ENCODE measurements at regions not wholly inside any gene's neighbourhood (a gene's known extent, or its start where the extent isn't known, plus 50 kb on each side); places are given as distances from the start of the nearest gene placed in this dataset.

DNA sequence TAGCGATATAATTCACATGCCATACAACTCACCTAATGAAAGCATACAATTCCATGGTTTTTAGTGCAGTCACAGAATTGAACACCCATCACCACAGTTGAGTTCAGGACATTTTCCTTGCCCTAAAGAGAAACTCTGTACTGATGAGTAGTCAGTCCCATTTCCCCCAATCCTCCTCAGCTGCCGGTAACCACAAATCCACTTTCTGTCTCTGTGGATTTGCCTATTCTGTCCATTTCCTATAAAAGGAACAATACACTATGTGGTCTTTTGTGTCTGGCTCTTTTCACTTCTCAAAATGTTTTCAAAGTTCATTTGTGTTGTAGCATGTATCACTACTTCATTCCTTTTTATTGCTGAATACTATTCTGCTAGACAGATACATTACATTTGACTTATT is 67.9 kb upstream of the TGM3 start:
- no peaks in the 10 kb centered on the region for H3K36me3 Mint-ChIP-seq (ENCODE audit: low read depth, unreplicated experiment)
- no peaks in the 10 kb centered on the region for H3K9me3 Mint-ChIP-seq (ENCODE audit: unreplicated experiment)
- no peak overlapping the region for H3K27ac Mint-ChIP-seq (ENCODE audit: unreplicated experiment)
- H3K27me3 Mint-ChIP-seq (ENCODE audit: unreplicated experiment) = peaks cover 2% of the 10 kb centered on the region
- H3K4me3 Mint-ChIP-seq (ENCODE audit: unreplicated experiment) = no peak overlapping the region
- H3K4me1 Mint-ChIP-seq (ENCODE audit: unreplicated experiment) = no peaks in the 10 kb centered on the region
- no peak for DNase-seq (ENCODE audit: low spot score)
- TF ChIP-seq, protein P1, sequence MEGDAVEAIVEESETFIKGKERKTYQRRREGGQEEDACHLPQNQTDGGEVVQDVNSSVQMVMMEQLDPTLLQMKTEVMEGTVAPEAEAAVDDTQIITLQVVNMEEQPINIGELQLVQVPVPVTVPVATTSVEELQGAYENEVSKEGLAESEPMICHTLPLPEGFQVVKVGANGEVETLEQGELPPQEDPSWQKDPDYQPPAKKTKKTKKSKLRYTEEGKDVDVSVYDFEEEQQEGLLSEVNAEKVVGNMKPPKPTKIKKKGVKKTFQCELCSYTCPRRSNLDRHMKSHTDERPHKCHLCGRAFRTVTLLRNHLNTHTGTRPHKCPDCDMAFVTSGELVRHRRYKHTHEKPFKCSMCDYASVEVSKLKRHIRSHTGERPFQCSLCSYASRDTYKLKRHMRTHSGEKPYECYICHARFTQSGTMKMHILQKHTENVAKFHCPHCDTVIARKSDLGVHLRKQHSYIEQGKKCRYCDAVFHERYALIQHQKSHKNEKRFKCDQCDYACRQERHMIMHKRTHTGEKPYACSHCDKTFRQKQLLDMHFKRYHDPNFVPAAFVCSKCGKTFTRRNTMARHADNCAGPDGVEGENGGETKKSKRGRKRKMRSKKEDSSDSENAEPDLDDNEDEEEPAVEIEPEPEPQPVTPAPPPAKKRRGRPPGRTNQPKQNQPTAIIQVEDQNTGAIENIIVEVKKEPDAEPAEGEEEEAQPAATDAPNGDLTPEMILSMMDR (IDR thresholded peaks at IDR 0.05; ENCODE audit: unreplicated experiment) = no peak

DNA sequence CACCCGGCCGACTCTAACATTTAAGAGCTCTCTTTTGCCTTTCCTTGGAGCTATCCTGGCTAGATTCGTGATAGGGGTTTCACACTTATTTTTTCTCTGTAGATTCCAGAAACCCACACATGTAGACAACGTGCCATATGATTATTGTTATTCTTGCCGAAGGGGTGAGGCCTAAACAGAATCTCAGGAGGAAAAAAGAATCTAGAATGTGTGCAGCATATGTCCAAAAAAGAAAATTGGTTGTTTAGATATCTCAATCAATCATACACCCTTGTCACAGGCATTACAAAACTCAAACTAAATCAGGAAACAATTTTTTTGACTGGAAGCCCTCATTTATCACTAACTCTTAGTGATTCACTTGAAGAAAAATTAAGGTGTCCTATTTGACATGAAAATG is 66.9 kb upstream of the TGM3 start:
- Mint-ChIP-seq H3K4me1 (ENCODE audit: unreplicated experiment) (no peaks in the 10 kb centered on the region), H3K9me3 (ENCODE audit: unreplicated experiment) (no peaks in the 10 kb centered on the region), H3K27ac (ENCODE audit: unreplicated experiment) (no peak overlapping the region), H3K27me3 (ENCODE audit: unreplicated experiment) (peaks cover 2% of the 10 kb centered on the region), H3K4me3 (ENCODE audit: unreplicated experiment) (no peak overlapping the region), H3K36me3 (ENCODE audit: low read depth, unreplicated experiment) (no peaks in the 10 kb centered on the region)
- TF ChIP-seq, protein P1 (IDR thresholded peaks at IDR 0.05; ENCODE audit: unreplicated experiment) = no peak
- no peak for DNase-seq (ENCODE audit: low spot score)

DNA sequence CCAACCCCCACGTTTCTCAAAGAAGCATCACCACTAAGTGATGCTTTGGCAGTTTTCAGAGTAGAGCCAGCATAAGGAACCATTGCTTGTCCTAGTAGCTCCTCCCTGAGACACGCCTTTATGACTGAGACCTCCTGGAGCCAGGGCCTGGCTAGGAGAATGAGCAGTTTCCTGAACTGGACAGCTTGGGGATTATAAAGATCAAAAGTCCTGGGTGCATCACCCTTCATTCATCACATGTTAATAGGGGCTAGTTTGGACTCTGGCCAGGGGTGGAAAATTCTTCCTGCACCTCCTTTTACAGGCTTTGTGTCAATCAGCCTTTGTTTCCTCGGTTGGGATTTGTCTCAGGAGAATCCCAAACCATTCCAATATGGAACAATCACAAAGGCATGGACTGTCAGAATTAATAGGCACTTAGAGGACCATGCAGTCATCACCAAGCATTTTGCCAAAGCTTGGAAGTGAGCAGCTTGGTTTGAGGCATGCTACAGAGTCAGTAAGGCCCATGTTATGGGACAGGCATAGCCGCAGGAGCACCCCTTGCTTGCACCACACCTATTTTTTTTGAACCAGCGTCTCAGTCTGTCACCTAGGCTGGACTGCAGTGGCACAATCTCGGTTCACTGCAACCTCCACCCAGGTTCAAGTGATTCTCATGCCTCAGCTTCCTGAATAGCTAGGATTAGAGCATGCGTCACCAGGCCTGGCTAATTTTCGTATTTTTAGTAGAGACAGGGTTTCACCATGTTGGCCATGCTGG is 64.9 kb upstream of the TGM3 start:
- no peaks in the 10 kb centered on the region for H3K36me3 Mint-ChIP-seq (ENCODE audit: low read depth, unreplicated experiment)
- TF ChIP-seq, protein P1 (IDR thresholded peaks at IDR 0.05; ENCODE audit: unreplicated experiment) = no peak
- DNase-seq (ENCODE audit: low spot score) = no peak
- peaks cover 9% of the 10 kb centered on the region for H3K4me1 Mint-ChIP-seq (ENCODE audit: unreplicated experiment)
- no peaks in the 10 kb centered on the region for H3K9me3 Mint-ChIP-seq (ENCODE audit: unreplicated experiment)
- H3K27me3 Mint-ChIP-seq (ENCODE audit: unreplicated experiment) = peaks cover 2% of the 10 kb centered on the region
- no peak overlapping the region for H3K4me3 Mint-ChIP-seq (ENCODE audit: unreplicated experiment)
- no peak overlapping the region for H3K27ac Mint-ChIP-seq (ENCODE audit: unreplicated experiment)

DNA sequence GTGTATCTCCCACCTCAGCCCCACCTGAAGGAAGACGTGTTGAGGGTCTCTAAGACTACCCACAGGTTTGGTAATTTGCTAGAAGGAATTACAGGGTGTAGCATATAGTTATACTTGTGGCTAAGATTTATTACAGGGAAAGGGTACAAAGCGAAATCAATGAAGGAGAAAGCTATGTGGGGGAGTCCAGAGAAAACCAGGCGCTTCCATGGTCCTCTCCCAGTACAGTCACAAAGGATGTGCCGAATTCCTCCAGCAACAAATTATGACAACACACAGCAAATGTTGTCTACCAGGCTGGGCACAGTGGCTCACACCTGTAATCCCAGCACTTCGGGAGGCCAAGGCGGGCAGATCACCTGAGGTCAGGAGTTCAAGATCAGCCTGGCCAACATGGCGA is 64.1 kb upstream of the TGM3 start:
- Mint-ChIP-seq H3K27ac (ENCODE audit: unreplicated experiment) (no peak overlapping the region), H3K4me1 (ENCODE audit: unreplicated experiment) (peaks cover 14% of the 10 kb centered on the region), H3K36me3 (ENCODE audit: low read depth, unreplicated experiment) (no peaks in the 10 kb centered on the region), H3K27me3 (ENCODE audit: unreplicated experiment) (peaks cover 2% of the 10 kb centered on the region), H3K9me3 (ENCODE audit: unreplicated experiment) (no peaks in the 10 kb centered on the region), H3K4me3 (ENCODE audit: unreplicated experiment) (no peak overlapping the region)
- TF ChIP-seq, protein P1 (IDR thresholded peaks at IDR 0.05; ENCODE audit: unreplicated experiment) = no peak
- DNase-seq (ENCODE audit: low spot score) = no peak

DNA sequence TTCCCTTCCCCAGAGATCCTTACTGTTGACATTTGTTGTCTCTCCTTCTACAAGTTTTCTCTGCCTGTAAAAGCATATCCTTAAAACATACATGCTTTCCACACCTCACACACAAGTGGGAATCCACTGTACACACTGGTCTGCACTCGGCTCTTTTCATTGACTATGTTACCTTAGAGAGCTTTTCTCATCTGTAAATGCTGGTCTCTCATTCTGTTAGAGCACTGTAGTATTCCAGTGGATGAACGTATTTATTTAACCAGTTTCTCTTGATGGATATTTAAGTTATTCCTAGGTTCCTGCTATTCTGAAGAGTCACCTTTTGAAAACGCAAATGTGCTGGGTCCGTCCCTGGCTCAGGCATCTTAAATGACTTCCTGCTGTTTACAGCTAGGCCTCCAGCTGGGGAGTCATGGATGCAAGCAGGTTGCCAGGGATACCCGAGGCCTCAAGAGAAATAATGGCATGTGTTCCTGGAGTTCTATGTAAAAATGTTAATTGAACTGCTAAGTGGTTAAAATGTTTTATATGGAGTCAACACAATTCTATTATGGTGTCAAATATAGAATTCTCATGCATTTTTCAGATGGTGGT is 61.1 kb upstream of the TGM3 start:
- Mint-ChIP-seq H3K9me3 (ENCODE audit: unreplicated experiment) (no peaks in the 10 kb centered on the region), H3K27me3 (ENCODE audit: unreplicated experiment) (peaks cover 3% of the 10 kb centered on the region), H3K36me3 (ENCODE audit: low read depth, unreplicated experiment) (no peaks in the 10 kb centered on the region), H3K4me3 (ENCODE audit: unreplicated experiment) (no peak overlapping the region), H3K27ac (ENCODE audit: unreplicated experiment) (peak overlapping the region; percentile 74), H3K4me1 (ENCODE audit: unreplicated experiment) (peaks cover 20% of the 10 kb centered on the region)
- peak; percentile 13 for DNase-seq (ENCODE audit: low spot score)
- TF ChIP-seq, protein P1 (IDR thresholded peaks at IDR 0.05; ENCODE audit: unreplicated experiment) = no peak
